Kidney (tissue), 13 donors: ENCODE measurements at regions not wholly inside any gene's neighbourhood (a gene's known extent, or its start where the extent isn't known, plus 50 kb on each side); places are given as distances from the start of the nearest gene placed in this dataset.

Experiments
- DNase-seq, 5 donors: peaks; one replicate each; pipeline ENCODE4 v3.0.0-alpha.2; 2013 to 2020
- FAIRE-seq: peaks from 2 replicates; lab custom pipeline; 2012; peaks lifted over from hg19 to GRCh38; lab: Jason Lieb, UNC
- H3K27ac ChIP-seq, 2 donors: one replicate each; pipeline ENCODE4 v1.7.0; 2013; ENCODE audit warnings: low read depth in 2 of 2, low read length in 2 of 2, inconsistent platforms in 1 of 2
- H3K27me3 ChIP-seq: one replicate; pipeline ENCODE4 v1.7.1; 2013; ENCODE audit warnings: low read length, inconsistent platforms; ENCODE audit not compliant: control insufficient read depth, insufficient read depth
- H3K36me3 ChIP-seq, 3 donors: one replicate each; pipeline versions ENCODE4 v1.7.0 to v1.7.1; 2013; ENCODE audit warnings: low read length in 3 of 3, control low read depth in 1 of 3, inconsistent platforms in 1 of 3; ENCODE audit not compliant: insufficient read depth in 3 of 3, control insufficient read depth in 2 of 3
- H3K4me1 ChIP-seq, 3 donors: one replicate each; pipeline versions ENCODE4 v1.7.0 to v1.7.1; 2013; ENCODE audit warnings: low read length in 3 of 3, inconsistent platforms in 1 of 3, low read depth in 1 of 3; ENCODE audit not compliant: control insufficient read depth in 2 of 3, insufficient read depth in 2 of 3
- H3K4me3 ChIP-seq, 3 donors: one replicate each; pipeline versions ENCODE4 v1.7.0 to v1.8.1; 2013; ENCODE audit warnings: low read length in 3 of 3, control low read depth in 1 of 3, inconsistent platforms in 1 of 3
- H3K9ac ChIP-seq, 3 donors: one replicate each; pipeline versions ENCODE4 v1.7.0 to v1.7.1; 2013; ENCODE audit warnings: low read length in 3 of 3, control low read depth in 1 of 3, inconsistent platforms in 1 of 3
- H3K9me3 ChIP-seq, 3 donors: one replicate each; pipeline versions ENCODE4 v1.7.0 to v1.7.1; 2013; ENCODE audit warnings: low read length in 3 of 3, control low read depth in 1 of 3, inconsistent platforms in 1 of 3; ENCODE audit not compliant: control insufficient read depth in 2 of 3, insufficient read depth in 1 of 3
- CTCF ChIP-seq: IDR thresholded peaks from 3 replicates; pipeline ENCODE4 v1.5.1; 2012; ENCODE audit warnings: mild to moderate bottlenecking, moderate library complexity, borderline replicate concordance; ENCODE audit not compliant: insufficient read depth; ENCODE audit errors: extremely low read depth
- intact Hi-C: fragments of 100-400 bp; cut with DNase I; formaldehyde crosslinking; loops from one replicate; pipeline ENCODE4 v1.11.1; 2022
- donor health status: control.
- donor health status: control.
- donor health status: control.
- donor health status: control.
- donor health status: control.
- donor health status: DM: yes; HTN: yes; CAD: no.
- donor health status: Normal renal cell carcinoma (clear cell type).

- no peak for FAIRE-seq
- no peaks in the 10 kb centered on the region for H3K9me3 ChIP-seq
- DNase-seq = no peak
- H3K4me3 ChIP-seq = no peak overlapping the region
- H3K9ac ChIP-seq = no peak overlapping the region
- intact Hi-C loops = no loop called here
- H3K27me3 ChIP-seq = no peaks in the 10 kb centered on the region
- no peak overlapping the region for H3K27ac ChIP-seq
- H3K4me1 ChIP-seq = no peaks in the 10 kb centered on the region
- H3K36me3 ChIP-seq = no peaks in the 10 kb centered on the region
- TF ChIP-seq CTCF = no peak
These were observed 103.3 kb upstream of the RBPJ start for GRCh38 chr4:26217481-26217880.

- no peak for DNase-seq
- no peak for TF ChIP-seq CTCF
These were observed 102.7 kb upstream of the RBPJ start for GRCh38 chr4:26217961-26218676.

GRCh38 chr4:26218677-26219605, 101.9 kb upstream of the RBPJ start:
- no peaks in the 10 kb centered on the region for H3K27me3 ChIP-seq
- DNase-seq (no peak), FAIRE-seq (no peak)
- TF ChIP-seq CTCF = no peak
- H3K9ac ChIP-seq = no peak overlapping the region
- intact Hi-C loops = no loop called here
- no peaks in the 10 kb centered on the region for H3K36me3 ChIP-seq
- no peaks in the 10 kb centered on the region for H3K4me1 ChIP-seq
- no peak overlapping the region for H3K4me3 ChIP-seq
- no peak overlapping the region for H3K27ac ChIP-seq
- no peaks in the 10 kb centered on the region for H3K9me3 ChIP-seq

More at GRCh38 chr4:26217961-26218676, 102.7 kb upstream of the RBPJ start:
- Histone ChIP-seq H3K4me3 (no peak overlapping the region), H3K27me3 (no peaks in the 10 kb centered on the region), H3K36me3 (no peaks in the 10 kb centered on the region), H3K27ac (no peak overlapping the region), H3K9ac (no peak overlapping the region), H3K9me3 (no peaks in the 10 kb centered on the region), H3K4me1 (no peaks in the 10 kb centered on the region)
- intact Hi-C loops = no loop called here
- no peak for FAIRE-seq
